Left lung (tissue), 4 donors: ENCODE measurements at regions not wholly inside any gene's neighbourhood (a gene's known extent, or its start where the extent isn't known, plus 50 kb on each side); places are given as distances from the start of the nearest gene placed in this dataset.
A peak's percentile ranks its signal among the peaks of the same experiment; 100 is the strongest.
"Not testable (repeated sequence)": the region's sequence is repeated elsewhere in the genome, so short reads cannot be mapped to it uniquely, and the experiment has no call there.

Source experiments
- ATAC-seq: fragments of 200-7000 bp; cut with Tn5 transposase; one replicate; pipeline ENCODE4 v1.9.1; 2020; ENCODE audit warnings: moderate library complexity
- DNase-seq, 4 donors: peaks; one replicate each; pipeline ENCODE4 v3.0.0-alpha.2; 2013 to 2020
- H3K27ac ChIP-seq, 2 donors: fragments of 200-600 bp; sonication (generic) in 1 of 2; one replicate each; pipeline versions ENCODE4 v1.5.0 to v1.8.0; 2020 to 2021
- H3K27me3 ChIP-seq, 2 donors: fragments of 200-600 bp; sonication (generic) in 1 of 2; one replicate each; pipeline versions ENCODE4 v1.5.0 to v1.8.0; 2020 to 2021
- H3K36me3 ChIP-seq, 2 donors: fragments of 200-600 bp; sonication (generic) in 1 of 2; one replicate each; pipeline versions ENCODE4 v1.5.0 to v1.8.0; 2020 to 2021
- H3K4me1 ChIP-seq, 2 donors: fragments of 200-600 bp; one replicate each; pipeline ENCODE4 v1.8.0; 2021
- H3K4me3 ChIP-seq, 2 donors: fragments of 200-600 bp; sonication (generic) in 1 of 2; one replicate each; pipeline versions ENCODE4 v1.5.0 to v1.8.0; 2020 to 2021; ENCODE audit warnings: mild to moderate bottlenecking in 1 of 2
- H3K9me3 ChIP-seq, 2 donors: fragments of 200-600 bp; sonication (generic) in 1 of 2; one replicate each; pipeline versions ENCODE4 v1.5.0 to v1.8.0; 2020 to 2021
- intact Hi-C, 2 donors: fragments of 100-400 bp; cut with DNase I; formaldehyde crosslinking; loops; one replicate each; pipeline versions ENCODE4 v1.11.2 to v1.14.2; 2022
- TF ChIP-seq, protein P1 (sequence below), 2 donors: fragments of 200-600 bp; sonication (generic) in 1 of 2; IDR thresholded peaks; one replicate each; pipeline versions ENCODE4 v1.5.0 to v1.8.0; 2021; ENCODE audit warnings: antibody characterized with exemption in 2 of 2
- donor health status: DM: no; HTN: yes; CAD: no.
- donor health status: DM: no; HTN: no; CAD: no.

DNA sequence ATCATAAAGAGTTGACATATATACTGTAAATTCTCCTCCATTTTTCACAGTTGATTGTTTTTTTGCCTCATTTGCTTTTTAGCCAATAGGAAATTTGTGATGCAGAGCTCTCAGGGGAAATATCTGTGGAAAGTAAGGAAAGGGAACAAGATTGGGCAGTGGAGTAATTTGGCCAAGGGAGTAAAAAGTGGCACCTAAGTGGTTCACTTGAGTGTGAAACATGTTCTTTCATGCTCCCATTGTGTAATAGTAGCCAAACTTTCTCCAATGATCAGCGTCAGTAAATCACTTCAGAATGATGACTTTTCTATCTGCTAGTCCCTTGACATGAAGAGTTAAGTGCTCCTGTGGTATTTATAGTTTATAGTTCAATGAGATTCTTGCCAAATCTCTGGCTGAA lies 141.9 kb upstream of the KCNJ3 start:
- peaks cover 0 to under 1% of the 10 kb centered on the region in 2 donors for H3K9me3 ChIP-seq
- intact Hi-C loops: no loop called here
- H3K27me3 ChIP-seq: no peaks in the 10 kb centered on the region
- no peaks in the 10 kb centered on the region for H3K36me3 ChIP-seq
- no peak overlapping the region for H3K27ac ChIP-seq
- no peak overlapping the region for H3K4me3 ChIP-seq
- TF ChIP-seq, protein P1, sequence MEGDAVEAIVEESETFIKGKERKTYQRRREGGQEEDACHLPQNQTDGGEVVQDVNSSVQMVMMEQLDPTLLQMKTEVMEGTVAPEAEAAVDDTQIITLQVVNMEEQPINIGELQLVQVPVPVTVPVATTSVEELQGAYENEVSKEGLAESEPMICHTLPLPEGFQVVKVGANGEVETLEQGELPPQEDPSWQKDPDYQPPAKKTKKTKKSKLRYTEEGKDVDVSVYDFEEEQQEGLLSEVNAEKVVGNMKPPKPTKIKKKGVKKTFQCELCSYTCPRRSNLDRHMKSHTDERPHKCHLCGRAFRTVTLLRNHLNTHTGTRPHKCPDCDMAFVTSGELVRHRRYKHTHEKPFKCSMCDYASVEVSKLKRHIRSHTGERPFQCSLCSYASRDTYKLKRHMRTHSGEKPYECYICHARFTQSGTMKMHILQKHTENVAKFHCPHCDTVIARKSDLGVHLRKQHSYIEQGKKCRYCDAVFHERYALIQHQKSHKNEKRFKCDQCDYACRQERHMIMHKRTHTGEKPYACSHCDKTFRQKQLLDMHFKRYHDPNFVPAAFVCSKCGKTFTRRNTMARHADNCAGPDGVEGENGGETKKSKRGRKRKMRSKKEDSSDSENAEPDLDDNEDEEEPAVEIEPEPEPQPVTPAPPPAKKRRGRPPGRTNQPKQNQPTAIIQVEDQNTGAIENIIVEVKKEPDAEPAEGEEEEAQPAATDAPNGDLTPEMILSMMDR (IDR thresholded peaks at IDR 0.05): no peak
- ATAC-seq (peak; percentile 64), DNase-seq (no peak)
- no peaks in the 10 kb centered on the region for H3K4me1 ChIP-seq

DNA sequence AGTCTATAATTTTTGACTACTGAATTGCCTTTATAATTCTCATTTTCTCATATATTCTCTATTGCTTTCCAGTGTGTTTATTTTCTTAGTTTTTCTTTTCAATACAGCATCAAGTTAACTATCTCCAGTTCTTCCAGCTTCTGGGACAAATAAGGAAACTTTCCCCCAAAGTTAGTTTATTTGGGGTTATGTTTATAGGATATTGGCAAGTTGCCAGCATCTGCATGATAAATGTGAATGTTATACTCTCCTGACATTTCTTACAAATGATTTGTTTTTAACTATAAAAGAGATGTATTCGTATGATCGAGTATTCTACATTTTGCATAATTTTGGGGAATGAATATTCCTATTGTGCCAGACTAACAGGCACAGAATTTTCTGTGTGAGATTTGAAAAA lies 140.6 kb upstream of the KCNJ3 start:
- no peak overlapping the region for H3K4me3 ChIP-seq
- H3K27me3 ChIP-seq: no peaks in the 10 kb centered on the region
- H3K36me3 ChIP-seq: no peaks in the 10 kb centered on the region
- no peak for ATAC-seq
- H3K9me3 ChIP-seq: peaks cover 0 to 2% of the 10 kb centered on the region in 2 donors
- no peak for DNase-seq
- no peaks in the 10 kb centered on the region for H3K4me1 ChIP-seq
- intact Hi-C loops: no loop called here
- TF ChIP-seq, protein P1 (IDR thresholded peaks at IDR 0.05): no peak
- H3K27ac ChIP-seq: no peak overlapping the region

DNA sequence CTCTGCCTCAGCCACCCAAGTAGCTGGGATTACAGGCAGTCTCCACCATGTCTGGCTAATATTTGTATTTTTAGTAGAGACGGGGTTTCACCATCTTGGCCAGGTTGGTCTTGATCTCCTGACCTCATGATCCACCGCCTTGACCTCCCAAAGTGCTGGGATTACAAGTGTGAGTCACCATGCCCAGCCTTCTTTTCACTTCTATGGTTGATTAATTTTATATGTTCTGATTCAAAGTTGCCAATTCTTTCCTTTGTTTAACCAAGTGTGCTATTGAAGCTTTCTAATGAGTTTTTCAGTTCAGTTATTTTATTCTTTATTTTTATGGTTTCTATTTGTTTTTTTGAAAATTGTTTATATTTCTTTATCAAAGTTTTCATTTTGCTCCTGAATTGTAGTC lies 133.1 kb upstream of the KCNJ3 start:
- H3K9me3 ChIP-seq: peaks cover 0 to 16% of the 10 kb centered on the region in 2 donors
- TF ChIP-seq, protein P1 (IDR thresholded peaks at IDR 0.05): no peak
- intact Hi-C loops: no loop called here
- no peak overlapping the region for H3K27ac ChIP-seq
- no peak for DNase-seq
- no peaks in the 10 kb centered on the region for H3K27me3 ChIP-seq
- H3K36me3 ChIP-seq: no peaks in the 10 kb centered on the region
- no peaks in the 10 kb centered on the region for H3K4me1 ChIP-seq
- no peak for ATAC-seq
- no peak overlapping the region for H3K4me3 ChIP-seq

DNA sequence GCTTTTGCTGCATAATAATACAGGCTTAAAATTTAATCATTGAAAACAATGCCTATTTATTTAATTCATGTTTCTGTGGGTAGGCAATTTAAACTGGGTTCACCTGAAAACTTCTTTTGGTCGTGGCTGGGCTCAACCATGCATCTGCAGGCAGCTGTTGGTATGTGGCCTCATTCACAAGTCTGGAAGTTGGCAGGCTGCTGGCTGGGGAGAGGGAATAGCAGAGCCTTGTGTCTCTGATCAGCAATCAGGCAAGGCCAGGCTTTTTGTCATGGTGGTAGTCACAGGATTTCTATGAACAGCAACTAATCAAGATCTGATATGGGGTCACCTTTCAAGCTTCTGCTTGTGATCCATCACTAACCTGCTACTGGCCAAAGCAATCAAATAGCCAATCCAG lies 130.1 kb upstream of the KCNJ3 start:
- no peak for DNase-seq
- Histone ChIP-seq H3K4me1 (no peaks in the 10 kb centered on the region), H3K27me3 (no peaks in the 10 kb centered on the region), H3K27ac (no peak overlapping the region), H3K36me3 (no peaks in the 10 kb centered on the region), H3K9me3 (peaks cover 0 to 14% of the 10 kb centered on the region in 2 donors), H3K4me3 (no peak overlapping the region)
- intact Hi-C loops: no loop called here
- TF ChIP-seq, protein P1 (IDR thresholded peaks at IDR 0.05): no peak
- ATAC-seq: no peak

DNA sequence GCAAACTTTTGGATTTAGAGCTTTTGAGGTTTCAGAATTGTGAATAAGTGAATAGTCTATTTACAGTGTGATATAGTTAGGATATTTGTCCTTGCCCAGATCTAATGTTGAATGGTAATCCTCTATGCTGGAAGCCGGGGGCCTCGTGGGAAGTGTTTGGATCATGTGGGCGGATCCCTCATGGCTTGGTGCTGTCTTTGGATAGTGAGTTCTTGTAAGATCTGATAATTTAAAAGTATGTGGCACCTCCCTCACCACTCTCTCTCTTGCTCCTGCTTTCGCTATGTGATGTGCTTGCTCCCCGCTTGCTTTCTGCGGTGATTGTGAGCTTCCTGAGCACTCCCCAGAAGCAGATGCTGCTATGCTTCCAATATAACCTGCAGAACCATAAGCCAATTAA lies 128.0 kb upstream of the KCNJ3 start:
- H3K27ac ChIP-seq: no peak overlapping the region
- TF ChIP-seq, protein P1 (IDR thresholded peaks at IDR 0.05): no peak
- H3K4me3 ChIP-seq: no peak overlapping the region
- DNase-seq: no peak
- H3K36me3 ChIP-seq: no peaks in the 10 kb centered on the region
- intact Hi-C loops: no loop called here
- H3K4me1 ChIP-seq: no peaks in the 10 kb centered on the region
- H3K9me3 ChIP-seq: peaks cover 0 to 10% of the 10 kb centered on the region in 2 donors
- H3K27me3 ChIP-seq: no peaks in the 10 kb centered on the region
- ATAC-seq: no peak

DNA sequence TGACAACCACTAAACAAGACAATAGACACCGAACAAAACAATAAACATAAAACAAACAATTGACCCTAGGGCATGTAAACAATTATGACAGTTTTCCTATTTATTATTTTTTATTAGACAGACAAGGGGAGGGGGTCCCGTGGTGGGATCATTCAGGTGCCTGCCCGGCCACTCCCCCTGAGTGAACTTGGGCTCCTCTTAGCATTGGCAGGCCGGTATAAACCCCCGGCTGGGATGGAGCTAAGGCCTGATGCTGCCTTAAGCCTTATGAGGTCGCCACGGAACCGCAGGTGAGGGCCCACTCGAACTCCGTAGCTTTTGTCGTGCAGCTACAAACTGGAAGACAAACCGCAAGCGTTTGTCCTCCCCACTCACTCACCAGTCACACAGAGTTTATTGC lies 121.8 kb upstream of the KCNJ3 start:
- H3K4me3 ChIP-seq, ATAC-seq, H3K27me3 ChIP-seq, H3K36me3 ChIP-seq, DNase-seq, H3K4me1 ChIP-seq, H3K27ac ChIP-seq, intact Hi-C loops: not testable (repeated sequence)
- peaks cover 0 to 14% of the 10 kb centered on the region in 2 donors for H3K9me3 ChIP-seq
